Stimulated activated CD4-positive, alpha-beta T cell treated with anti-CD3 and anti-CD28 coated beads, Interleukin-15, amount 100 ng/mL, for 1 hour (primary cell): ENCODE measurements at regions not wholly inside any gene's neighbourhood (a gene's known extent, or its start where the extent isn't known, plus 50 kb on each side); places are given as distances from the start of the nearest gene placed in this dataset.

Source experiments
- DNase-seq, 2 donors: peaks; one replicate each; pipeline ENCODE4 v3.0.0-alpha.2; 2020; ENCODE audit warnings: low read depth in 1 of 2, low spot score in 1 of 2

- DNase-seq: no peak
These were observed 254.0 kb downstream of the TSHZ3 start for GRCh38 chr19:31095100-31095804.

GRCh38 chr19:31092274-31092673, 257.0 kb downstream of the TSHZ3 start:
- no peak for DNase-seq

- DNase-seq: no peak
These were observed 259.6 kb downstream of the TSHZ3 start for GRCh38 chr19:31089681-31090080.

GRCh38 chr19:31085125-31085524, 264.1 kb downstream of the TSHZ3 start:
- DNase-seq: no peak

- DNase-seq: no peak
These were observed 266.1 kb downstream of the TSHZ3 start for GRCh38 chr19:31083105-31083504.

GRCh38 chr19:31075146-31075655, 274.0 kb downstream of the TSHZ3 start:
- DNase-seq: no peak

- no peak for DNase-seq
These were observed 274.8 kb downstream of the TSHZ3 start for GRCh38 chr19:31074199-31075125.

- DNase-seq: no peak
These were observed 275.6 kb downstream of the TSHZ3 start for GRCh38 chr19:31073485-31074198.

- no peak for DNase-seq
These were observed 276.8 kb downstream of the TSHZ3 start for GRCh38 chr19:31072451-31072850.

- DNase-seq: no peak
These were observed 277.9 kb downstream of the TSHZ3 start for GRCh38 chr19:31071136-31071855.

- no peak for DNase-seq
These were observed 278.8 kb downstream of the TSHZ3 start for GRCh38 chr19:31070146-31071065.

GRCh38 chr19:31068268-31068667, 281.0 kb downstream of the TSHZ3 start:
- DNase-seq: no peak

GRCh38 chr19:31066385-31066784, 282.9 kb downstream of the TSHZ3 start:
- no peak for DNase-seq

- DNase-seq: no peak
These were observed 284.7 kb downstream of the TSHZ3 start for GRCh38 chr19:31064491-31064890.

GRCh38 chr19:31058676-31059340, 290.4 kb downstream of the TSHZ3 start:
- DNase-seq: no peak

- DNase-seq: no peak
These were observed 291.8 kb downstream of the TSHZ3 start for GRCh38 chr19:31057476-31057875.

- DNase-seq: no peak
These were observed 293.8 kb downstream of the TSHZ3 start for GRCh38 chr19:31055454-31055853.

- peak in 1 of 2 donors; percentile 18 for DNase-seq
These were observed 294.8 kb downstream of the TSHZ3 start for GRCh38 chr19:31054430-31054829.

- DNase-seq: no peak
These were observed 299.8 kb downstream of the TSHZ3 start for GRCh38 chr19:31049431-31049830.
